ENCODE measurements at regions not wholly inside any gene's neighbourhood (a gene's known extent, or its start where the extent isn't known, plus 50 kb on each side); places are given as distances from the start of the nearest gene placed in this dataset.
"Not testable (repeated sequence)": the region's sequence is repeated elsewhere in the genome, so short reads cannot be mapped to it uniquely, and the experiment has no call there.

DNA sequence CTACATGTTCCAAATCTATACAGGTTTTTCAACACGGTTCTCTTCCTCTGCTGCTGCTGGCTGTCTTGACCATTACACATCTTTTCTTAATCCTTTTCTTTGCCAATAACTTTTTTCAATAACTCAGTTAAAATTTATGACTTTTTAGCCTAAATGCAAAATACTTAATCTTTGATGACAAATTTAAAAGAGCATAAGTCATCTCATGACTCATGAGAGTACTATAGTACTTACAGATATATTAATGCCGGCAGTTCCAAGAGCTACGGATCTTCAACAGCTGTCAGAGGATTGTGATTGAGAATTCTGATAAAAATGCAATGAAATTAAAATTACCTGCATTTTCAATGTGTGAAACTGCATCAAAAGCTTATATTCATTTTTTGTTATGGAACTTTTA lies 105.5 kb downstream of the KPNA2 start:
- no peak for DNase-seq (ENCODE audit: low read depth in 2 of 2)

DNA sequence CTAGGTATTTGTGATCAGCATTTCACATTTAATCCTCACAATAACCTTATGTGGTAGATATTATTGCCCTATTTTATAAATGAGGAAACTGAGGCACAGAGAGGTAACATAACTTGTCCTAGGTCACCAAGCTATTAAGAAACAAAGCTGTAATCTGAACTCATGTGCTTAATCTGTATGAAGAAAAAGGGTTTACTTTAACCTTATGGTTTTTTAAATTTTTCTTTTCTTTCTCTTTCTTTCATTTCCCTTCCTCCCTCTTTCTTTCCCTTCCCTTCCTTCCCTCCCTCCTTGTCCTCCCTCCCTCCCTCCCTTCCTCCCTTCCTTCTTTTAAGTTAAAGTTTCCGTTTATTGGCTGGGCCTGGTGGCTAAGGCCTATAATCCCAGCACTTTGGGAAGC lies 105.2 kb upstream of the AMZ2 start:
- no peak for DNase-seq (ENCODE audit: low read depth in 2 of 2)

DNA sequence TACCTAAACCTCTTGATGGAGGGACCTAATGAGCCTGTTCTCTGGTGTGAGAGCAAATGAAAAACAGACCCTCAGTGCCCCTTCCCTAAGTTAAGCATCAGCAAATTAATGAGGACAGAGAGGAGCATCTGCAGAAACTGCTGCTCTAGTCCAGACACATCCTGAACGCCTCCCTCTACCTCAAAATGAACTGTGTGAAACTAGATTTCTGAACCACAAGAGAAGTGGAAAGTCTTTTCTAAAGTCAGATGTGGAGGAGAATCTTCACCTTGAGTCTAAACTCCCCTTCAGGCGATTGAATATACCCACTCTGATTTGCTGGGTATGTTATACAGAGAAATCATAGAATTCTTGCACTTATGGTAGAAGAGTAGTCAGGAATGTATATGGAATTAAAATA lies 104.4 kb upstream of the AMZ2 start:
- DNase-seq (ENCODE audit: low read depth in 2 of 2), result no peak

DNA sequence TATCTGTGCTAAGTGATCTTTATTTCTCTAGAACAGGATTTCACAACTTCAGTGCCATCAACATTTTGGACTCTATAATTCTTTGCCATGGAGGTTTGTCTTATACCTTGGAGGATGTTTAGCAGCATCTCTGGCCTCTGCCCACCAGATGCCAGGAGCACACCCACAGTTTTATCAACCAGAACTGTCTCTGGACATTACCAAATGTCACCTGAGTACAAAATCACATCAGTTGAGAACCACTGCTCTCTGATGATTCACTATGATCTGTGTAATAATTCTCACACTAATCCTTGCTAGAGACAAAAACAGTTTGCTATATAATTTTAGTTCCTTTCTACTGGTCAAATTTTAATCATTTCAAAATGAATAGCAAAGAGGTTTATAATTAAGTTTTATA lies 102.8 kb upstream of the AMZ2 start:
- no peak for DNase-seq (ENCODE audit: low read depth in 2 of 2)

DNA sequence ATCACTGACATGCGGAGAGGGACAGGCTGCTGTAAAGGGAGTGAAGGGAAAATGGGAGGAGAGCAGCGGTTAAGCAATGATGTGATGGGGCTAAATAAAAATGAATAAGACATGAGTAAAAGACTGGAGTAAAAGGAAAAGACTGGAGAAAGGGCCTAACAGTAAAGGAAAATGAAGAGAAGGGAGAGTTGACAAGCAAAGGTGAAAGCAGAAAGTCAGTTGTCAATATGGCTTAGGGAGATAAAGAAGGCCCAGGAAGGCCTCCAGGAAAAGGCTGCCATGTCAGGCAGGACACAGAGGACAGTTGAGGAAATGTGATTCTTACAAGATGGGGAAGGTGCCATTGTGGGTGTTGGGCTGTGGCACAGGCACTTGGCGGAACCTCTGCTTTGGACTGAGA lies 98.9 kb upstream of the AMZ2 start:
- DNase-seq (ENCODE audit: low read depth in 2 of 2), result no peak

DNA sequence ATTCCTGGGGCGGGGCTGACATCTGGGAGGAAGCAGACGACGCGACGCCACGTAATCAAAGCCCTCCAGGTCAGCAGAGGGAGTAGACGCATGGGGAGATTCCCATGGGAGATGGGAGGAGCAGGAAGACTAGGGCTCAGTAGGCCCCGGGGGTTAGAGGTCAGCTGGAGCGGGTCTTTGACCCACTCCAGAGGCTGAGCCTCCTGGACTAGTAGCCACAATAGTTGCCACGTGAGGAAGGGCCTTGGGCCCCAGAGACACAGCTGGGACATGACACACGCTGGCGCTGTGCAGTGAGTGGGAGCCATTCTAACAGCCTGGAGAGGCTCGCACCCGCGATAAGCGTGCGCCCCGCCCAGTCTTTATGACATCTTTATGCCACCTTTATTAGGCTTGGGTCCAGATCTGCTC lies 95.7 kb upstream of the AMZ2 start:
- DNase-seq (ENCODE audit: low read depth in 2 of 2), result no peak

DNA sequence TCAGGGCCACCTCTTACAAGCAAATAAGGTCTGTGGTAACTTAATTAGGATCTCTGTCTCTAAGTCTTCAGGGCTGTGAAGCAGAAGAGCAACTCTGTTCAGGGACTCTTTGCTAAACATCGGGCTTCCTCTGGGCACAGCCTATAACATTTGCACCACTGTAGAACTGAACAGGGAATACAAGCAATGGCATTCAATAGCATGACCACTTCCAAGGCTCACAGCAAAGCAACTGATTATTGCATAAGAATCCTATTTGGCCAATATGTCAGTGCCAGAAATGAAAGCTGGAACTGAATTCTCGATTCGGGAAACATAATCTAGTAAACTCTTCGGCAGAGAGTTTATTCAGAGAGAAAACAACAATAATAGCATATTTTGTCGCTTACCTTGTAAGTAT lies 92.2 kb upstream of the AMZ2 start:
- no peak for DNase-seq (ENCODE audit: low read depth in 2 of 2)

DNA sequence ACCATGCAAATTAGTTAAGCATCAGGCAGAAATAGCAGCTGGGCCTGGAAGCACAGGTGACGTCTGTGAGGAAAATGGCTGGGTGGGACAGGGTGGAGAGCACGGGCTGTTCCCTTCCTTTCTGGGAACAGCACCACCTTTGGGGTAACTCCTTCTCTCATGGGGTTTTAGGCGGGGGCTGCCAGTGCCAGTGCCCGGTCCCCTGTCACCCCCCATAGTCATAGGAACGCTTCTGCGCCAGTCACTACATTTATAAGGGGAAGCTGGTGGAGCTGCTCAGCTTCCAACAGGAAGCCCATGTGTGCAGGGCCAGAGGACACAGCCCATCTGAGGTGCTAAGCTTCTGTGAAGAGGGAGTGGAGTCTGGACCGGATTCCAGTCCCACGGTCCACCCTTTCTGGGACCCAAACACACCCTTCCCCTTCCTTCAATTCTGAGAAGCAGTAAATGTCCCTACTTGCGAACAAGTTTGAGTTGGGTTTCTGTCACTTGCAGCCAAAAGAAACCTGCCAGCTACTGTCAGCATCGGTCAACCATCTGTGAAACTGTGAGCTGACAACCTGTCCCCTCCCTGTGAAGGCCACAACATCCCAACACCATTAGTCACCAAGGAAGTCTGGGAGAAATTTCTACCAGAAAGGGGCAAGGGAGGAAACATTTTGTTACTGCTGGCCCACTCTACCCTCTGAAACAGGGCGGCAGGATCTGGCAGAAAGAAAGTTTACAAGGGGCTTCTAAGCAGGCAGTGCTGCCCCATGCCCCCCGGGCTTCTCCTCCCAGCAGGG lies 86.0 kb upstream of the AMZ2 start:
- DNase-seq (ENCODE audit: low read depth in 2 of 2), result no peak

DNA sequence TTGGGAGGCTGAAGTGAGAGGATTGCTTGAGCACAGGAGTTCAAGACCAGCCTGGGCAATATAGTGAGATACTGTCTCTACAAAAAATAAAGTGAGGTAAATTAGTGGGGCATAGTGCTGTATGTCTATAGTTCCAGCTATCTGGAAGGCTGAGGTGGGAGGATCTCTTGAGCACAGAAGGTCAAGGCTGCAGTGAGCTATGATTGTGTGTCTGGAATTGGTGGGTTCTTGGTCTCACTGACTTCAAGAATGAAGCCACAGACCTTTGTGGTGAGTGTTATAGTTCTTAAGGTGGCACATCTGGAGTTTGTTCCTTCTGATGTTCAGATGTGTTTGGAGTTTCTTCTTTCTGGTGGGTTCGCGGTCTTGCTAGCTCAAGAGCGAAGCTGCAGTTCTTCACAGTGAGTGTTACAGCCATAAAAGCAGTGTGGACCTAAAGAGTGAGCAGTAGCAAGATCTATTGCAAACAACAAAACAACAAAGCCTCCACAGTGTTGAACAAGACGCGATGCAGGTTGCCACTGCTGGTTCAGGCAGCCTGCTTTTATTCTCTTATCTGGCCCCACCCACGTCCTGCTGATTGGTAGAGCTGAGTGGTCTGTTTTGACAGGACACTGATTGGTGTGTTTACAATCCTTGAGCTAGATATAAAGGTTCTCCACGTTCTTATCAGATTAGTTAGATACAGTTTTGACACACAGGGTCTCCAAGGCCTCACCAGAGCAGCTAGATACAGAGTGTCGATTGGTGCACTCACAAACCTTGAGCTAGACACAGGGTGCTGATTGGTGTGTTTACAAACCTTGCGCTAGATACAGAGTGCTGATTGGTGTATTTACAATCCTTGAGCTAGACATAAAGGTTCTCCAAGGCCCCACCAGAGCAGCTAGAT lies 79.3 kb upstream of the AMZ2 start:
- not testable (repeated sequence) for DNase-seq (ENCODE audit: low read depth in 2 of 2)

DNA sequence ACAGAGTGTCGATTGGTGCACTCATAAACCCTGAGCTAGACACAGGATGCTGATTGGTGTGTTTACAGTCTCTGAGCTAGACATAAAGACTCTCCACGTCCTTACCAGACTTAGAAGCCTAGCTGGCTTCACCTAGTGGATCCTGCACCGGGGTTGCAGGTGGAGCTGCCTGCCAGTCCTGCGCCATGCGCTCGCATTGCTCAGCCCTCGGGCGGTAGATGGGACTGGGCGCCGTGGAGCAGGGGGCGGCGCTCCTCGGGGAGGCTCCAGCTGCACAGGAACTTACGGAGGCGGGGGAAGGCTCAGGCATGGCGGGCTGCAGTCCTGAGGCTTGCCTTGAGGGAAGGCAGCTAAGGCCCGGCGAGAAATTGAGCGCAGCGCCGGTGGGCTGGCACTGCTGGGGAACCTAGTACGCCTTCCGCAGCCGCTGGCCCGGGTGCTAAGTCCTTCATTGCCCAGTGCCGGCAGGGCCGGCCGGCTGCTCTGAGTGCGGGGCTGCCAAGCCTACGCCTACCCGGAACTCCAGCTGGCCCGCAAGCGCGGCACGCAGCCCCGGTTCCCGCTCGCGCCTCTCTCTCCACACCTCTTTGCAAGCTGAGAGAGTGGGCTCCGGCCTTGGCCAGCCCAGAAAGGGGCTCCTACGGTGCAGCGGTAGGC lies 78.5 kb upstream of the AMZ2 start:
- not testable (repeated sequence) for DNase-seq (ENCODE audit: low read depth in 2 of 2)

DNA sequence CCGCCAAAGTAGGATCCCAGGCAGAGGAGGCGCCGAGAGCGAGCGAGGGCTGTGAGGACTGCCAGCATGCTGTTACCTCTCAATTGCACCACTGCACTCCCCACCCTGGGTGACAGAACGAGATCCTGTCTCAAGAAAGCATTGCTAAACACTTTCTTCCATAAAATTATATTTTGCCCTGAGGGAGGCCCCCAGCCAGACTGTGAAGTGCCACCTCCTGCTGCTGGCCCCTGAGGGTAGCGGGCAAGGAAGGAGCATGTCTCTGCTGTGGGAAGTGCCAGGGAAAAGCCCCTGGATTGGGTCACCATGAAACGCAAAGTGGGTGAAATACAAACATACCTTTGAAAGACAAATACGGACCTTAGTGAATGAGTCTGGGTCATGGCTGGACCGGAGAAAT lies 78.0 kb upstream of the AMZ2 start:
- DNase-seq (ENCODE audit: low read depth in 2 of 2), result no peak

DNA sequence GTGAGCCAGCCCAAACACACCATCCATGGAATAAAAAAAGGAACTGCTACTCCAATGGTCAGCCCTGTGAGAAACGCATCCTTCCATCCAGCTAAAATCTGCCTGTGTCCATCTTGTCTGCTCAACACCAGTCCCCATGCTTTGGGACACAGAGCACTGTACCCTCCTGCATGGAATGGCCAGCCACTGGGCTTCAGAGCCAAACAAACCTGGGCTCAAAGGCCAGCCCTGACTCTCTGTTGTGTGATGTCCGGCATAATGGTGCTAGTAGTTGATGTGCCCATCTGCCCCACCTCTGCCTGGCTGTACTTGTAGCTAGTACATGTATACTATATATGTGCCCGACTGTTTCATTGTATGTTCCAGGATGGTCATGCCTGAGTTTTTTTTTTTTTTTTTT lies 77.6 kb upstream of the AMZ2 start:
- DNase-seq (ENCODE audit: low read depth in 2 of 2), result no peak

DNA sequence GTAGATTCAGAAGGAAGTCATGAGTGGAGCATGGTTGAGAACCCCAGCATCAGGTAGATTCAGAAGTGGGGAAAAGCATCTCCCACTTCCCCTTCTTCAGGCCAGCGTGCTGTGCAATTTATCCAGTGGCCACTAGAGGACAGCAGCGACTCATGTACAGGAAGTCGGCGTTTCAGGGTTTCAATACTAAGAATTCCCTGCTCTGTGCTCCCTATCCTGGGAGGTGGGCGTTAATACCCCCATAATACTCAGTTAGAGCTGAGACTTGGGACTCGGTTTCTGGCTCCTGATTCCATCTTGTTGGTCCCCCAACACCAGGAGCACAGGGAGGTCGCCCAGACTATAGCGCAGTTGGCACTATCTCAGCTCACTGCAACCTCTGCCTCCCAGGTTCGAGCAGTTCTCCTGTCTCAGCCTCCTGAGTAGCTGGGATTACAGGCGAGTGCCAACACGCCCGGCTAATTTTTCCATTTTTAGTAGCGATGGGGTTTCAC lies 75.3 kb upstream of the AMZ2 start:
- peak; percentile 49 to 68 for DNase-seq (ENCODE audit: low read depth in 2 of 2)

DNA sequence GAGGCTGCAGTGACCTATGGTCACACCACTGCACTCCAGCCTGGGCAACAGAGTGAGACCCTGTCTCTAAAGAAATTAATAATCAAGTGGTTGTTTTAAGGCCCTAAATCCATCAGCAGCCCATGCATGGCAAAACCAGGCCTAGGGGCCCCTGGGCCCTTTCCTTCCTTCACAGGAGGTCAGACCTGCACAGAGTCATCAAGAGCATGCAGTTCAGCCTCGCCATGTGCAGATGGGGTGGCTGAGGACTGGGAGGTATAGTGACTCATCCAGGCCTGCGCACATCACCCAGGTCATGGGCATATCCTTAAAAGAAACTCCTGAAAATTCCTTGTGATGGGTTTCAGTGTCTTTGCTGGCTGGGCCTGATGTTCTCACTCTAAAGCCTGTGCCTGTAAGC lies 72.4 kb upstream of the AMZ2 start:
- DNase-seq (ENCODE audit: low read depth in 2 of 2), result no peak

DNA sequence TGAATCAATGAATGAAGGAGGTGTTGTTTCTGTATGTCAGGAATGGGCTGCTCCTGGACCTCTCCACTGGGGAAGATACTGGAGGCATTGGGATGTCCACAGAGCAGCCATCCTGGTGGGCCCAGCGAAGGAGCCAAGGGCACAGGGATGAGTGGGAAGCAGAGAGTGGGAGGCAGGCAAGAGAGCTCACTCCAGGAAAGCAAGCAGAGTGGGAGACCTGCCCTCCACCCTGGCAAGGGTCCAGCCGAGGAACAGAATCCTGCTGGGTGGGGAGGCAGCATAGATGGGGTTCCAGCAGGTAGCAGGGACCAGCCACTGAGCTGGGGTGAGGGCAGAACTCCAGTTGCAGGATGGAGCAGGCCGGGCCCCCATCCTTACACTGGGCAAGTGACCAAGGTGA lies 71.9 kb upstream of the AMZ2 start:
- DNase-seq (ENCODE audit: low read depth in 2 of 2), result no peak

DNA sequence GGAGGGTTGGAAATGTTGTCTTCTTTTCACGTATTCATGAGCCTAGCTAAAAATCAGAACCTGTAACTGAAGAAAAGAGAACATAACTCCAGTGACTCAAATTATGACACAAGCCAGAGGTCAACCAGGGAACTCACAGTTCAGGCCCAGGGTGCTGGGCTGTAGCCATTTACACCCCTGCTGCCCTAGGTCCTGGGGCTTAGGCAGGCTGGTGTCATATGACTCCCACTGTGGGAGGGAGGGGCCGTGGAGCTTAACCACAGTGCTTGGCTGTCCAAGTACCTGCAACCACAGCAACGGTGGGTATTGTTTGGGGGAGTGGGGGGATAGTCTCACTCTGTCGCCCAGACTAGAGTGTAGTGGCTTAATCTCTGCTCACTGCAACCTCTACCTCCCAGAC lies 71.1 kb upstream of the AMZ2 start:
- DNase-seq (ENCODE audit: low read depth in 2 of 2), result no peak

DNA sequence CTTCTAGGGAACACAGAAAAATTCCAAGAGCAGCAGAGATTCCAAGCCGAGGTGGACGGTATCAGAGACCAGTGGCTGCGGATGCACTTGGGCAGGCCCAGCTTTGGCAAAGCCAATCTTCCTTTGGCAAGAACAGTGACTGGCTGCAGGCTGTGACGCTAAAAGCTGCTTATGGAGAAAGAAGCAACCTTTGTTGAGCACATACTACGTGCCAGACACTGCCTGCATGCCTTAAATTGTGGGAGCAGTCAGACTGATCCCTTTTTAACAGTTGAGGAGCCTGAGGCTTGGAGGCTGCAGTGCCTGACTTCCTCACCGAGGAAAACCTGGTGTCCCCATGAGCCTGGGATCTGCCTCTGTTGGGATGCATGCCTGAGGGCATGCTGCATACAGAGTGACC lies 69.0 kb upstream of the AMZ2 start:
- no peak for DNase-seq (ENCODE audit: low read depth in 2 of 2)

DNA sequence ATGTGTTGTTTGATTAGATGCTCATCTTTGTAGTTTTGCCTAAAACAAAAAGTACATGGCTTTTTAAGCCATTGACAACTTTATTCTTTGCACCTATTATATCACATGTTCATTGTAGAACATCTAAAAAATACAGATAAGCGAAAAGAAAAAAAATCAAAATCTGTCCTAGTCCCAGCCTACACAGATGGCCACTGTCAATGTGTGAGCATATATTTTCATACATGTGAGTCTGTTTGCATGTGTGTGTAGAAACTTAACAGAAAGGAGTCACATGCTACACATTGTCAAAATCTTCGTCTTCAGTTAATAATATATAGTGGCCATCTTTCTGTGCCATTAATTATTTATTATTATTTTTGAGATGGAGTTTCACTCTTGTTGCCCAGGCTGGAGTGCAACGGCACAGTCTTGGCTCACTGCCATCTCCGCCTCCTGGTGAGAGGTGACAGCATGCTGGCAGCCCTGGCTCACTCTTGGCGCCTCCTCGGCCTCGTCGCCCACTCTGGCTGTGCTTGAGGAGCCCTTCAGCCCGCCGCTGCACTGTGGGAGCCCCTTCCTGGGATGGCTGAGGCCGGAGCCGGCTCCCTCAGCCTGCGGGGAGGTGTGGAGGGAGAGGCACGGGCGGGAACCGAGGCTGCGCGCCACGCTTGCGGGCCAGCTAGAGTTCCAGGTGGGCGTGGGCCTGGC lies 68.5 kb upstream of the AMZ2 start:
- DNase-seq (ENCODE audit: low read depth in 2 of 2), result no peak

DNA sequence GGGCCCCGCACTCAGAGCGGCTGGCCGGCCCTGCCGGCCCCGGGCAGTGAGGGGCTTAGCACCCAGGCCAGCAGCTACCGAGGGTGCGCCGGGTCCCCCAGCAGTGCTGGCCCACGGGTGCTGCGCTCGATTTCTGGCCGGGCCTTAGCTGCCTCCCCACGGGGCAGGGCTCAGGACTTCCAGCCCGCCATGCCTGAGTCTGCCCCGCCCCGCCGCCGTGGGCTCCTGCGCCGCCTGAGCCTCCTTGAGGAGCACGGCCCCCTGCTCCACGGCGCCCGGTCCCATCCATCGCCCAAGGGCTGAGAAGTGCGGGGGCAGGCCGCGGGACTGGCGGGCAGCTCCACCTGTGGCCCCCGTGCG lies 67.9 kb upstream of the AMZ2 start:
- DNase-seq (ENCODE audit: low read depth in 2 of 2), result no peak

DNA sequence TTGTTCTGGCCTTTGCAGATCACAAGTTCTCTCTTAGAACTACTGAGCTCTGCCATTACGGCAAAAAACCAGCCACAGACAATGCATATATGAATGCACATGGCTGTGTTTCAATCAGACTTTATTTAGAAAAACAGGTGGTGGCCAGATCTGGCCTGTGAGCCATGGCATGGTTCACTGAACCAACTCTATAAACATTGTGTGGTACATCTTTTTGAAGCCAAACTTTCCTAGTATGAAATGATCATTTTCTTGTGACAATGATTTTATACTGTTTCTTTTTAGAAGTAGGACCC lies 65.9 kb upstream of the AMZ2 start:
- DNase-seq (ENCODE audit: low read depth in 2 of 2), result no peak

DNA sequence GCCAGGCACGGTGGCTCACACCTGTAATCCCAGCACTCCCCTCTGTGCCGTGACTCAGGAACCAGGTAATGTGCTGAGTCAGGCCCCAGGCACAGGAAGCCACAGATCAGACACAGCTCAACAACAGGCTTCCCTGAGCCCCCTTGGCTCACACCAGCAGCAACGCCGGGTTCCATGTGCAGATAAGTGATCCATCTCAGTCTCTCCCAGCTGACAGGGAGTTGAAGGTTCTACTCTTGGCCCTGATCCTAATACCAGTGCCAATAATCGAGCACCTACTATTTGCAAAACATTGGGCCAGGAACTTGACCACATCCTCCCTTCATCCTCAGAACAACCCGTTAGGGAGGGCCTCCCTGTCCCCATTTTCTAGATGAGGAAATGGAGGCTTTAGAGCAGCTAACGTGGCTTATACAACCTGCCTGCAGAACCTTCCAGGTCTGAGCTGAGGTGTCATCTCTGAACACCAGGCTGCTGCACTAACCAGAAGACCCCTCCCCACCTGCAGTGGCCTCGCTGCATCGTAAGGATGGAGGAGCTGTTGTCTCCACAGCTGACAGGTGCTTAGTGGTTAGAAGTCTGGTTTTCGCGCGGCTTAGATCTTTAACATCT lies 64.8 kb upstream of the AMZ2 start:
- peak; percentile 46 to 61 for DNase-seq (ENCODE audit: low read depth in 2 of 2)

DNA sequence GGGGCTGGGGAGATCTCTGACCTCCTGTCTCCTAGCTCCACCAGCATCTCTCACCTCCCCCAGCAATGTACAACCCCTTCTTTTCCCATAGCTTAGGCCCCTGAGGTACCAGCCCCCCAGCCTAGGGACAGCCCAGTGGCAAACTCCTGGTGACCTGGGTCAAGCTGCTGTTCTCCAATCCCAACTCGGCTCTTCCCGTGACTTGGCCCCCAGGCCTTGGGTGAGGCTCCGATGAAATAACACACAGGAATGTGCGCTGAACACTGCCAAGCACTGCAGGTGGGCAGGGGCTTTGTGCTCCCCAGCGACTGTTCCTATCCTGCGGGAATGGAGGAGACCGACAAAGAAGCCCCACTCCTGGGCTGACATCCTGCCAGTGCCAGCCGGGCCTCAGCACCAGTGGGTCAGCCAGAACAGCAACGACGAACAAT lies 63.7 kb upstream of the AMZ2 start:
- DNase-seq (ENCODE audit: low read depth in 2 of 2), result no peak
